Panc1 (cell line): ENCODE measurements at regions not wholly inside any gene's neighbourhood (a gene's known extent, or its start where the extent isn't known, plus 50 kb on each side); places are given as distances from the start of the nearest gene placed in this dataset.

ENCODE experiments used
- ATAC-seq: fragments of 200-7000 bp; cut with Tn5 transposase; 2 replicates; pipeline ENCODE4 v1.9.1; 2020; ENCODE audit warnings: mild to moderate bottlenecking, moderate library complexity
- BruUV-seq: library from RNA; stranded (reverse); fragments of 400-500 nt; replicated peaks from 2 replicates; lab custom pipeline; 2021; lab: Mats Ljungman, UMichigan
- CTCF ChIA-PET: fragments of 300-600 bp; sonication (Branson Sonifier 250); formaldehyde crosslinking; loops from one replicate; lab custom pipeline; 2022; ENCODE audit warnings: antibody characterized with exemption; lab: Charles Lee
- POLR2A ChIA-PET: fragments of 300-600 bp; sonication (Branson Sonifier 250); formaldehyde crosslinking; loops from one replicate; lab custom pipeline; 2022; ENCODE audit warnings: antibody characterized with exemption; lab: Charles Lee
- DNase-seq: peaks from one replicate; pipeline ENCODE4 v3.0.0-alpha.2; 2010; ENCODE audit warnings: low read depth, low spot score
- H3K27ac ChIP-seq: 2 replicates; pipeline ENCODE4 v1.5.1; 2011; ENCODE audit warnings: mild to moderate bottlenecking, low read length, inconsistent platforms
- H3K27me3 ChIP-seq: fragments of 200-500 bp; sonication (Bioruptor generic); 2 replicates; pipeline ENCODE4 v1.6.0; 2014; ENCODE audit warnings: low read length, inconsistent platforms; ENCODE audit not compliant: control insufficient read depth, insufficient read depth
- H3K36me3 ChIP-seq: fragments of 200-500 bp; sonication (Bioruptor generic); 2 replicates; pipeline ENCODE4 v1.5.1; 2014; ENCODE audit warnings: inconsistent platforms, mild to moderate bottlenecking, low read length, moderate library complexity; ENCODE audit not compliant: control insufficient read depth, insufficient read depth
- H3K4me1 ChIP-seq: 2 replicates; pipeline ENCODE4 v1.5.1; 2011; ENCODE audit warnings: inconsistent platforms, mild to moderate bottlenecking, low read length, moderate library complexity; ENCODE audit not compliant: control insufficient read depth, insufficient read depth
- H3K4me3 ChIP-seq, 2 experiments: 2 replicates each; pipeline ENCODE4 v1.5.1; 2011 to 2012; ENCODE audit warnings: low read depth in 2 of 2, low read length in 2 of 2, mild to moderate bottlenecking in 2 of 2, inconsistent platforms in 1 of 2, moderate library complexity in 1 of 2
- H3K9me3 ChIP-seq: fragments of 200-500 bp; sonication (Bioruptor generic); 2 replicates; pipeline ENCODE4 v1.5.1; 2014; ENCODE audit warnings: low read depth, mild to moderate bottlenecking, inconsistent platforms, low read length, moderate library complexity; ENCODE audit not compliant: control insufficient read depth, insufficient read depth
- POLR2AphosphoS5 ChIP-seq: IDR thresholded peaks from 2 replicates; pipeline ENCODE4 v1.6.1; 2012; ENCODE audit warnings: mild to moderate bottlenecking, low read depth, low read length, moderate library complexity
- SIN3A ChIP-seq: IDR thresholded peaks from 2 replicates; pipeline ENCODE4 v1.6.1; 2012; ENCODE audit warnings: low read depth, mild to moderate bottlenecking, low read length, moderate library complexity, borderline replicate concordance; ENCODE audit not compliant: insufficient read depth
- TCF7L2 ChIP-seq: IDR thresholded peaks from 2 replicates; pipeline ENCODE4 v1.6.1; 2011; ENCODE audit warnings: mild to moderate bottlenecking, low read depth, low read length, inconsistent platforms
- in situ Hi-C: cut with HindIII; loops from 2 replicates; pipeline ENCODE4 v1.10.0; 2016; ENCODE audit warnings: low sequenced_read_pairs, low pct_unique_long_range_greater_than_20kb
- intact Hi-C: fragments of 100-400 bp; cut with micrococcal nuclease; formaldehyde crosslinking; loops from one replicate; pipeline ENCODE4 v1.10.0; 2022; ENCODE audit not compliant: unreplicated experiment
- TF ChIP-seq, protein P1 (sequence below), 2 experiments: IDR thresholded peaks; 2 replicates each; pipeline ENCODE4 v1.6.1; 2011 to 2012; ENCODE audit warnings: low read depth in 2 of 2, control low read depth in 1 of 2, low read length in 1 of 2, mild to moderate bottlenecking in 1 of 2, moderate library complexity in 1 of 2; ENCODE audit not compliant: insufficient read depth in 1 of 2
- TF ChIP-seq, protein P2 (sequence below): fragments of 450-650 bp; IDR thresholded peaks from 2 replicates; pipeline ENCODE4 v1.5.1; 2017; ENCODE audit warnings: mild to moderate bottlenecking

DNA sequence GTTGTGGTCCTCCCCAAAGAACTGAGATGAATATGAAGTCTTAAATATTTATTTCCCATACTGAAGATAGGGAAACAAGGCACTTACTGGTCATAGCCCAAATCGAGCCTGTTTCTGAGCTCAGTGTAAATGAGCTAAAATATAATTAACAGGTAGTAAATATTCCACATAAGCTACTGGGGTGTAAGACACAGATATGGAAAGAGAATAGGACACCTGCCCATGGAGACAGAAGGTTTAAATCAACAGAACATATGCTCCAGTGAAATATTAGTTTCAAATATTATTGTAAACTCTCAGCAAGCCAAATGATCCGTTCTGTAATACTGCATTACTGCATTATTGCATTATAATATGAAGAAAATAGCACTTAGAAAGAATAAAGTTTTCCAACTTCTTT is 537.9 kb downstream of the ANKRD7 start:
- ATAC-seq (no peak), DNase-seq (no peak)
- TF ChIP-seq POLR2AphosphoS5 (no peak), SIN3A (no peak), TCF7L2 (no peak)
- TF ChIP-seq, protein P1, sequence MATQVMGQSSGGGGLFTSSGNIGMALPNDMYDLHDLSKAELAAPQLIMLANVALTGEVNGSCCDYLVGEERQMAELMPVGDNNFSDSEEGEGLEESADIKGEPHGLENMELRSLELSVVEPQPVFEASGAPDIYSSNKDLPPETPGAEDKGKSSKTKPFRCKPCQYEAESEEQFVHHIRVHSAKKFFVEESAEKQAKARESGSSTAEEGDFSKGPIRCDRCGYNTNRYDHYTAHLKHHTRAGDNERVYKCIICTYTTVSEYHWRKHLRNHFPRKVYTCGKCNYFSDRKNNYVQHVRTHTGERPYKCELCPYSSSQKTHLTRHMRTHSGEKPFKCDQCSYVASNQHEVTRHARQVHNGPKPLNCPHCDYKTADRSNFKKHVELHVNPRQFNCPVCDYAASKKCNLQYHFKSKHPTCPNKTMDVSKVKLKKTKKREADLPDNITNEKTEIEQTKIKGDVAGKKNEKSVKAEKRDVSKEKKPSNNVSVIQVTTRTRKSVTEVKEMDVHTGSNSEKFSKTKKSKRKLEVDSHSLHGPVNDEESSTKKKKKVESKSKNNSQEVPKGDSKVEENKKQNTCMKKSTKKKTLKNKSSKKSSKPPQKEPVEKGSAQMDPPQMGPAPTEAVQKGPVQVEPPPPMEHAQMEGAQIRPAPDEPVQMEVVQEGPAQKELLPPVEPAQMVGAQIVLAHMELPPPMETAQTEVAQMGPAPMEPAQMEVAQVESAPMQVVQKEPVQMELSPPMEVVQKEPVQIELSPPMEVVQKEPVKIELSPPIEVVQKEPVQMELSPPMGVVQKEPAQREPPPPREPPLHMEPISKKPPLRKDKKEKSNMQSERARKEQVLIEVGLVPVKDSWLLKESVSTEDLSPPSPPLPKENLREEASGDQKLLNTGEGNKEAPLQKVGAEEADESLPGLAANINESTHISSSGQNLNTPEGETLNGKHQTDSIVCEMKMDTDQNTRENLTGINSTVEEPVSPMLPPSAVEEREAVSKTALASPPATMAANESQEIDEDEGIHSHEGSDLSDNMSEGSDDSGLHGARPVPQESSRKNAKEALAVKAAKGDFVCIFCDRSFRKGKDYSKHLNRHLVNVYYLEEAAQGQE (IDR thresholded peaks at IDR 0.05; ENCODE audit: insufficient read depth in 1 of 2, low read depth in 2 of 2, low read length in 1 of 2) = no peak
- TF ChIP-seq, protein P2, sequence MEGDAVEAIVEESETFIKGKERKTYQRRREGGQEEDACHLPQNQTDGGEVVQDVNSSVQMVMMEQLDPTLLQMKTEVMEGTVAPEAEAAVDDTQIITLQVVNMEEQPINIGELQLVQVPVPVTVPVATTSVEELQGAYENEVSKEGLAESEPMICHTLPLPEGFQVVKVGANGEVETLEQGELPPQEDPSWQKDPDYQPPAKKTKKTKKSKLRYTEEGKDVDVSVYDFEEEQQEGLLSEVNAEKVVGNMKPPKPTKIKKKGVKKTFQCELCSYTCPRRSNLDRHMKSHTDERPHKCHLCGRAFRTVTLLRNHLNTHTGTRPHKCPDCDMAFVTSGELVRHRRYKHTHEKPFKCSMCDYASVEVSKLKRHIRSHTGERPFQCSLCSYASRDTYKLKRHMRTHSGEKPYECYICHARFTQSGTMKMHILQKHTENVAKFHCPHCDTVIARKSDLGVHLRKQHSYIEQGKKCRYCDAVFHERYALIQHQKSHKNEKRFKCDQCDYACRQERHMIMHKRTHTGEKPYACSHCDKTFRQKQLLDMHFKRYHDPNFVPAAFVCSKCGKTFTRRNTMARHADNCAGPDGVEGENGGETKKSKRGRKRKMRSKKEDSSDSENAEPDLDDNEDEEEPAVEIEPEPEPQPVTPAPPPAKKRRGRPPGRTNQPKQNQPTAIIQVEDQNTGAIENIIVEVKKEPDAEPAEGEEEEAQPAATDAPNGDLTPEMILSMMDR = no peak
- Histone ChIP-seq H3K36me3 (no peaks in the 10 kb centered on the region), H3K4me3 (no peak overlapping the region), H3K27me3 (no peaks in the 10 kb centered on the region), H3K27ac (no peak overlapping the region), H3K9me3 (no peaks in the 10 kb centered on the region), H3K4me1 (no peaks in the 10 kb centered on the region)
- BruUV-seq = no TSS peak
- ChIA-PET POLR2A (no interaction called here), CTCF (no interaction called here)
- intact Hi-C loops (no loop called here), in situ Hi-C loops (no loop called here)

DNA sequence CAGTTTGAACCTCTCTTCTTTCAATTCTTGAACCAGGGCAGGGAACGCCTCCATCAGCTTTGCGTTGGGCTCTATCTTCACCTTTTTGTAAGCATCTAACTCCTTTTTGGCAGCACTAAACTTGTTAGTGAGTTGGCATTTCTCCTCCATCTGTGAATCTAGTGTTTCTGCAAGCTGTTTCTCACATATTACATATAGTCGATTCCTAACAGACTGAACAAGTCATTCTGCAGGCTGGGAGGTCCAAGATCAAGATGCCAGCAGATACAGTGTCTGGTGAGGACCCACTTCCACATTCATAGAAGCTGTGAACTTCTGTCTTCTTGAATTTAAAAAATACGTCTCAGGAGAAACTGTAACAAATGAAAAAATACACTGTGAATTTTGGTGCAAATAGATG is 539.7 kb downstream of the ANKRD7 start:
- ChIA-PET CTCF (no interaction called here), POLR2A (no interaction called here)
- no peak overlapping the region for H3K4me3 ChIP-seq
- no TSS peak for BruUV-seq
- in situ Hi-C loops (no loop called here), intact Hi-C loops (no loop called here)
- no peaks in the 10 kb centered on the region for H3K27me3 ChIP-seq
- no peaks in the 10 kb centered on the region for H3K36me3 ChIP-seq
- H3K4me1 ChIP-seq = no peaks in the 10 kb centered on the region
- DNase-seq (no peak), ATAC-seq (no peak)
- no peaks in the 10 kb centered on the region for H3K9me3 ChIP-seq
- TF ChIP-seq SIN3A (no peak), POLR2AphosphoS5 (no peak), TCF7L2 (no peak)
- TF ChIP-seq, protein P1 (IDR thresholded peaks at IDR 0.05; ENCODE audit: insufficient read depth in 1 of 2, low read depth in 2 of 2, low read length in 1 of 2) = no peak
- TF ChIP-seq, protein P2 = no peak
- H3K27ac ChIP-seq = no peak overlapping the region
